Activated T-cell treated with anti-CD3 and anti-CD28 coated beads, Interleukin-2, amount 50 U/mL, for 72 hours (primary cell): ENCODE measurements at regions not wholly inside any gene's neighbourhood (a gene's known extent, or its start where the extent isn't known, plus 50 kb on each side); places are given as distances from the start of the nearest gene placed in this dataset.
"Not testable (repeated sequence)": the region's sequence is repeated elsewhere in the genome, so short reads cannot be mapped to it uniquely, and the experiment has no call there.

Experiments used
- ATAC-seq, 2 donors: fragments of 150-1000 bp; cut with Tn5 transposase; replicated peaks in 1 of 2; 2 replicates each; pipeline ENCODE4 v1.10.0; 2021; ENCODE audit warnings: moderate library complexity in 2 of 2, mild to moderate bottlenecking in 1 of 2
- DNase-seq, 2 donors: peaks; one replicate each; pipeline ENCODE4 v3.0.0; 2021 to 2022; ENCODE audit warnings: mixed read lengths in 1 of 2
- H3K27ac Mint-ChIP-seq: one replicate; pipeline ENCODE4 v1.8.0; 2022; ENCODE audit warnings: mild to moderate bottlenecking, moderate library complexity, mixed read lengths
- H3K27me3 Mint-ChIP-seq: one replicate; pipeline ENCODE4 v1.8.0; 2022; ENCODE audit warnings: low read depth, mixed read lengths
- H3K36me3 Mint-ChIP-seq, 2 donors: one replicate each; pipeline ENCODE4 v1.8.0; 2022; ENCODE audit warnings: mixed read lengths in 2 of 2, mild to moderate bottlenecking in 1 of 2; ENCODE audit not compliant: insufficient read depth in 2 of 2
- H3K4me1 Mint-ChIP-seq: one replicate; pipeline ENCODE4 v1.8.0; 2022; ENCODE audit warnings: low read depth, mixed read lengths
- H3K4me3 Mint-ChIP-seq, 2 donors: one replicate each; pipeline ENCODE4 v1.8.0; 2022; ENCODE audit warnings: mild to moderate bottlenecking in 2 of 2, mixed read lengths in 2 of 2, moderate library complexity in 2 of 2
- H3K9me3 Mint-ChIP-seq, 2 donors: one replicate each; pipeline ENCODE4 v1.8.0; 2022; ENCODE audit warnings: mixed read lengths in 2 of 2

GRCh38 chr5:16987776-16988175 lies 51.7 kb upstream of the MYO10 start:
- Mint-ChIP-seq H3K9me3 (peaks cover 0 to 2% of the 10 kb centered on the region in 2 donors), H3K36me3 (no peaks in the 10 kb centered on the region), H3K4me1 (no peaks in the 10 kb centered on the region), H3K27me3 (peaks cover 11% of the 10 kb centered on the region), H3K27ac (no peak overlapping the region), H3K4me3 (no peak overlapping the region)
- DNase-seq = no peak
- ATAC-seq = no peak

DNA sequence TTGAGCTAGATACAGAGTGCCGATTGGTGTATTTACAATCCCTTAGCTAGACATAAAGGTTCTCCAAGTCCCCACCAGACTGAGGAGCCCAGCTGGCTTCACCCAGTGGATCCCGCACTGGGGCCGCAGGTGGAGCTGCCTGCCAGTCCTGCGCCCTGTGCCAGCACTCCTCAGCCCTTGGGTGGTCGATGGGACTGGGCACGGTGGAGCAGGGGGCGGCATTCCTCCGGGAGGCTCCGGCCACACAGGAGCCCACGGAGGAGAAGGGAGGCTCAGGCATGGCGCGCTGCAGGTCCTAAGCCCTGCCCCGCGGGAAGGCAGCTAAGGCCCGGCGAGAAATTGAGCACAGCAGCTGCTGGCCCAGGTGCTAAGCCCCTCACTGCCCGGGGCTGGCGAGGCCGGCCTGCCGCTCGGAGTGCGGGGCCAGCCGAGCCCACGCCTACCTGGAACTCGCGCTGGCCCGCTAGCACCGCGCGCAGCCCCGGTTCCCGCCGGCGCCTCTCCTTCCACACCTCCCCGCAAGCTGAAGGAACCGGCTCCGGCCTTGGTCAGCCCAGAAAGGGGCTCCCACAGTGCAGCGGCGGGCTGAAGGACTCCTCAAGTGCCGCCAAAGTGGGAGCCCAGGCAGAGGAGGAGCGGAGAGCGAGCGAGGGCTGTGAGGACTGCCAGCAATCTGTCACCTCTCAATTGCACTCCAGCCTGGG lies 54.9 kb upstream of the MYO10 start:
- not testable (repeated sequence) for H3K9me3 Mint-ChIP-seq, DNase-seq, H3K36me3 Mint-ChIP-seq, ATAC-seq, H3K4me1 Mint-ChIP-seq, H3K4me3 Mint-ChIP-seq, H3K27ac Mint-ChIP-seq
- peaks cover 17% of the 10 kb centered on the region for H3K27me3 Mint-ChIP-seq

DNA sequence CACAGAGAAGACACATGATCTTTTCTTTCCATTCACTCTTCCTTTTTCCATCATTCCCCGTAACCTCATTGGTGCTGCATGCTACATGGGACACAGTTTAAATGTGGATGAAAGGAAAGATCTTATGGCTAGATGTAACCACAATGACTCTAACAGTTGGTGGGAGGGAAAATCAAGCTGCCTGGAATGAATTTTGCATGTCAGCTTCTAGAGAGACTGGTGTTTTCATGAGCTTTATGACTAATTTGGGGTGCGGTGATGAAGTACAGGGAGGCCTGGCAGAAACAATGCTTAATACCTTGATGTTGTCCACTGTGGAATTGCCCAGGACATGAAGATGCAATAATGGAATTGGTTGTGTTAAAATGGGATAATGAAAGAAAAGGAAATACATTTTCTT lies 55.9 kb upstream of the MYO10 start:
- no peaks in the 10 kb centered on the region for H3K4me1 Mint-ChIP-seq
- ATAC-seq (peak; percentile 21 to 46), DNase-seq (no peak)
- H3K4me3 Mint-ChIP-seq = no peak overlapping the region
- no peak overlapping the region for H3K27ac Mint-ChIP-seq
- H3K27me3 Mint-ChIP-seq = peaks cover 12% of the 10 kb centered on the region
- peaks cover 0 to 1% of the 10 kb centered on the region in 2 donors for H3K36me3 Mint-ChIP-seq
- H3K9me3 Mint-ChIP-seq = no peaks in the 10 kb centered on the region

DNA sequence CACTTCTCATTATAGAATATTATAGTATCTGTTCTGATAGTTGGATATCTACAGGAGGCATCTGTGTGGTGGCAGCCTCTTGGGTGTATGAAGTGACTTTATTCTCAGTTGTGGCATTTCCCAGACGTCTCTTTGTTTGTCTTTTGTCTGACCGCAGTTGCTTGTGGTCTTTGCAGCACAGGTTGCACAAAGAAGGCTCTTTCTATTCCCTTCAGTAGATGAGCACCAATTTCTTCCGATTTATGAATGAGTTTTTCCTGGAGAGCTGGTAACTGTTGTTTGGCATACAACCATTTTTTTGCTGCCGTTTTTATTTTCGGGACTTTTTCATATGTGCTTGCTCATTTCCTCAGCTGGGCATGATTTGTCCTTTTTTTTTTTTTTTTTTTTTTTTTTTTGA lies 56.4 kb upstream of the MYO10 start:
- H3K27me3 Mint-ChIP-seq = peaks cover 12% of the 10 kb centered on the region
- peak in 1 of 2 donors; percentile 1 for DNase-seq
- peaks cover 0 to 1% of the 10 kb centered on the region in 2 donors for H3K36me3 Mint-ChIP-seq
- no peak overlapping the region for H3K4me3 Mint-ChIP-seq
- no peaks in the 10 kb centered on the region for H3K9me3 Mint-ChIP-seq
- H3K4me1 Mint-ChIP-seq = no peaks in the 10 kb centered on the region
- ATAC-seq = peak; percentile 51 to 76
- no peak overlapping the region for H3K27ac Mint-ChIP-seq

- no peaks in the 10 kb centered on the region for H3K4me1 Mint-ChIP-seq
Observed at GRCh38 chr5:16994565-16994964, 58.5 kb upstream of the MYO10 start.

DNA sequence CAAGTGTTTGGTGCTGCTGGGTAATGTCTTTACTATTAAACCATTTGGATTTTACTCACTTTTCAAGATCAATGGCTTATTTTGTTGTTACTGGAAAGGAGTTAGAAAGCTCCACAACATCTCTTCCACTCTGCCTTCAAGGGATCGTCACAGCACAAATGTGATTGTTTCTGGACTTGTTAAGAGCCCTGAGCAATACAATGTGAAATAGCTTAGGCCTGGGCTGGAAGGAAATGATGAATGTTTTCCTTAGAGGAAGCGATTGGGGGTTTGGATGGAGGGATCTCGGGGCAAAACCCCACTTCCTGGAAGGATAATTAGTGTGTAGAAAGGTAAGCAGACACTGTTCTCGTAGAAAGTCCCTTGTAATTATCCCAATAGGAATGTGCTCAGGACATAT lies 59.3 kb upstream of the MYO10 start:
- ATAC-seq (no peak), DNase-seq (no peak)
- H3K4me1 Mint-ChIP-seq = no peaks in the 10 kb centered on the region
- no peak overlapping the region for H3K27ac Mint-ChIP-seq
- H3K27me3 Mint-ChIP-seq = peaks cover 12% of the 10 kb centered on the region
- peaks cover 0 to 1% of the 10 kb centered on the region in 2 donors for H3K36me3 Mint-ChIP-seq
- H3K9me3 Mint-ChIP-seq = no peaks in the 10 kb centered on the region
- no peak overlapping the region for H3K4me3 Mint-ChIP-seq

More at GRCh38 chr5:16994565-16994964, 58.5 kb upstream of the MYO10 start:
- Mint-ChIP-seq H3K4me3 (no peak overlapping the region), H3K9me3 (no peaks in the 10 kb centered on the region), H3K27me3 (peaks cover 12% of the 10 kb centered on the region), H3K36me3 (peaks cover 0 to 1% of the 10 kb centered on the region in 2 donors), H3K27ac (no peak overlapping the region)
- ATAC-seq = no peak
- no peak for DNase-seq

GRCh38 chr5:17000291-17000939 lies 64.3 kb upstream of the MYO10 start:
- Mint-ChIP-seq H3K4me1 (no peaks in the 10 kb centered on the region), H3K9me3 (no peaks in the 10 kb centered on the region), H3K36me3 (no peaks in the 10 kb centered on the region), H3K27me3 (no peaks in the 10 kb centered on the region), H3K27ac (no peak overlapping the region), H3K4me3 (no peak overlapping the region)
- DNase-seq = no peak
- no peak for ATAC-seq

- Mint-ChIP-seq H3K36me3 (no peaks in the 10 kb centered on the region), H3K9me3 (no peaks in the 10 kb centered on the region), H3K27me3 (no peaks in the 10 kb centered on the region), H3K4me3 (no peak overlapping the region), H3K27ac (no peak overlapping the region), H3K4me1 (no peaks in the 10 kb centered on the region)
- DNase-seq (no peak), ATAC-seq (no peak)
Observed at GRCh38 chr5:17001428-17001827, 65.3 kb upstream of the MYO10 start.

DNA sequence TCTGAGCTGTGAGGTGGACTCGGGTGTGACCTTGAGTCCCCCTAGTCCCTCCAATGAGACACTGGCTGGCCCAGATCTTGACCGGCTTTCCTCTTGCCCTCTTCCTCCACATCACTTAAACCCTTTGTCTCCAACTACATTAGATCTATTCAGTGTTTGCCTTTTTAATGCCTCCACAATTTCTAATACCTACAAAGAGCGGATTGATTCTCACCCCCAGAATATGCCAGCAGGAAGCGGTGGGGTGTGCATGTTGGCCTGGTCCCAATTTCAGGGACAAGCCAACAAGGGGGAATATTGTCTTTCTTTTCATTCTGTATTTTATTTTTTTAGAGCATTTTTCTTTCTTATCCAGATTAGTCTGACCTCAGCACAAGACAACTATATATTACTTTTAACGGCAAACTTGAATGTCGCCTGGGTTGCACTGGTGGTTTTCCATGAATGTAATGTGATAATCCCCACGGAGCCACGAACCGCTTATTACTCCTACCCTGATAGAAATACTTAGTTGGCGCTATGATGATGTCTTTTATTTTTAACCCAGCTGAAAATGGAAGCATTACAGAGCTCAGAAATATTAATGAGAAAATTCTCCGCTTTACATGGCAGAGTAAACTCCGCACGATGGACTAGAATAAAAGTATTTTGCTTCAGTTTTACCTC lies 68.5 kb upstream of the MYO10 start:
- peaks cover 0 to 2% of the 10 kb centered on the region in 2 donors for H3K9me3 Mint-ChIP-seq
- H3K36me3 Mint-ChIP-seq = no peaks in the 10 kb centered on the region
- no peaks in the 10 kb centered on the region for H3K4me1 Mint-ChIP-seq
- H3K27me3 Mint-ChIP-seq = no peaks in the 10 kb centered on the region
- H3K27ac Mint-ChIP-seq = no peak overlapping the region
- no peak for ATAC-seq
- DNase-seq = no peak
- no peak overlapping the region for H3K4me3 Mint-ChIP-seq

GRCh38 chr5:17005107-17005828 lies 69.2 kb upstream of the MYO10 start:
- Mint-ChIP-seq H3K4me1 (no peaks in the 10 kb centered on the region), H3K36me3 (no peaks in the 10 kb centered on the region), H3K27me3 (no peaks in the 10 kb centered on the region), H3K4me3 (no peak overlapping the region), H3K27ac (no peak overlapping the region), H3K9me3 (peaks cover 0 to 2% of the 10 kb centered on the region in 2 donors)
- ATAC-seq (no peak), DNase-seq (no peak)

- H3K27ac Mint-ChIP-seq = no peak overlapping the region
- no peak overlapping the region for H3K4me3 Mint-ChIP-seq
- no peaks in the 10 kb centered on the region for H3K27me3 Mint-ChIP-seq
- DNase-seq (no peak), ATAC-seq (no peak)
- no peaks in the 10 kb centered on the region for H3K4me1 Mint-ChIP-seq
- H3K9me3 Mint-ChIP-seq = peaks cover 0 to 4% of the 10 kb centered on the region in 2 donors
- H3K36me3 Mint-ChIP-seq = no peaks in the 10 kb centered on the region
Observed at GRCh38 chr5:17012289-17012688, 76.2 kb upstream of the MYO10 start.

- Mint-ChIP-seq H3K36me3 (no peaks in the 10 kb centered on the region), H3K27me3 (no peaks in the 10 kb centered on the region), H3K4me1 (no peaks in the 10 kb centered on the region), H3K27ac (no peak overlapping the region), H3K4me3 (no peak overlapping the region), H3K9me3 (peaks cover 0 to 2% of the 10 kb centered on the region in 2 donors)
- ATAC-seq (no peak), DNase-seq (no peak)
Observed at GRCh38 chr5:17014686-17015085, 78.6 kb upstream of the MYO10 start.

- Mint-ChIP-seq H3K27ac (no peak overlapping the region), H3K9me3 (no peaks in the 10 kb centered on the region), H3K27me3 (no peaks in the 10 kb centered on the region), H3K36me3 (no peaks in the 10 kb centered on the region), H3K4me1 (no peaks in the 10 kb centered on the region), H3K4me3 (no peak overlapping the region)
- ATAC-seq (no peak), DNase-seq (no peak)
Observed at GRCh38 chr5:17018871-17019270, 82.8 kb upstream of the MYO10 start.
